IPS-20b (cell line): ENCODE measurements at regions not wholly inside any gene's neighbourhood (a gene's known extent, or its start where the extent isn't known, plus 50 kb on each side); places are given as distances from the start of the nearest gene placed in this dataset.
"Not testable (repeated sequence)": the region's sequence is repeated elsewhere in the genome, so short reads cannot be mapped to it uniquely, and the experiment has no call there.

Source experiments
- H3K27ac ChIP-seq: one replicate; pipeline ENCODE4 v1.5.1; 2013; ENCODE audit warnings: low read length
- H3K27me3 ChIP-seq: 2 replicates; pipeline ENCODE4 v1.6.1; 2013; ENCODE audit warnings: mild to moderate bottlenecking, low read length, inconsistent platforms; ENCODE audit not compliant: insufficient read depth
- H3K36me3 ChIP-seq: 2 replicates; pipeline ENCODE4 v1.6.1; 2013; ENCODE audit warnings: low read depth, mild to moderate bottlenecking, inconsistent platforms, low read length, moderate library complexity; ENCODE audit not compliant: insufficient read depth
- H3K4me1 ChIP-seq: 2 replicates; pipeline ENCODE4 v1.6.1; 2013; ENCODE audit warnings: mild to moderate bottlenecking, control low read depth, inconsistent platforms, low read length, moderate library complexity; ENCODE audit not compliant: insufficient read depth
- H3K4me3 ChIP-seq: 2 replicates; pipeline ENCODE4 v1.5.1; 2013; ENCODE audit warnings: mild to moderate bottlenecking, low read length, inconsistent platforms
- H3K9ac ChIP-seq: 2 replicates; pipeline ENCODE4 v1.6.1; 2013; ENCODE audit warnings: low read depth, mild to moderate bottlenecking, inconsistent platforms, low read length, moderate library complexity
- H3K9me3 ChIP-seq: 2 replicates; pipeline ENCODE4 v1.6.1; 2013; ENCODE audit warnings: mild to moderate bottlenecking, low read depth, low read length, inconsistent platforms; ENCODE audit not compliant: insufficient read depth

DNA sequence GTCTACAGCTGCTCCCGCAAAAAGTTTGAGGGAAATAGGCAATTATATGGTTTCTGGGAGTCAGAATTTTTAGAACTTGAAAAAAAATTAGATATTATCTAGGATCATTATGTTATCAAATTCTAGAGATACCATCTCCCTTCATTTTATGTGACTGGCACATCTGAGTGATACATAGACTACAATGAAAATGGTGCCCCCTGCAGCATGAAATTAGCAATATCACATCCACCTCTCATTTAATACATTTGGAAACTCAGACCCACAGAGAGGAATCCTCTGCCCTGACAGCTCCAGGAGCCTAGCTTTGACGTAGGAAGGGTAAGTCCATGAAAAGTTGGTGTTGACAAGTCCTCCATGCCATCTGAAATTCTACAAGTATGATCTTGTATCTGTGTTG, 381.6 kb downstream of the SUCLG1 start:
- H3K9me3 ChIP-seq, result no peaks in the 10 kb centered on the region
- H3K27me3 ChIP-seq, result no peaks in the 10 kb centered on the region
- no peak overlapping the region for H3K4me3 ChIP-seq
- H3K36me3 ChIP-seq, result no peaks in the 10 kb centered on the region
- no peaks in the 10 kb centered on the region for H3K4me1 ChIP-seq
- H3K27ac ChIP-seq, result no peak overlapping the region
- H3K9ac ChIP-seq, result no peak overlapping the region

DNA sequence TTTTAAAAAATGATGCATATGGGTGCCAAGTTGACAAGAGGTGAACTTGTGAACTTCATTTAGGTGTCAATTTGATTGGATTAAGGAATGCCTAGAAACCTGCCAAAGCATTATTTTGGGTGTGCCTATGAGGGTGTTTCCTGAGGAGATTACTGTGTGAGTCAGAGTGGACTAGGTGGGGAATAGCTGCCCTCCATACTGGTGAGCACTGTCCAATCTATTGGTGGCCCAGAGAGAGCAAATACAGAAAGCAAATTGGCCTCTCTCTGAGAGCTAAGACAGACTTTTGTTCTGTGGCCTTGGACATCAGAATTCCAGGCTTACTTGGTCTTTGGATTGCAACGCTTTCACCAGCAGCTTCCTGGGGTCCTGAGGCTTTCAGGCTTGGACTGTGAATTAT, 388.0 kb downstream of the SUCLG1 start:
- Histone ChIP-seq H3K9ac (no peak overlapping the region), H3K27me3 (no peaks in the 10 kb centered on the region), H3K36me3 (no peaks in the 10 kb centered on the region), H3K27ac (no peak overlapping the region), H3K4me3 (no peak overlapping the region), H3K4me1 (no peaks in the 10 kb centered on the region), H3K9me3 (no peaks in the 10 kb centered on the region)

DNA sequence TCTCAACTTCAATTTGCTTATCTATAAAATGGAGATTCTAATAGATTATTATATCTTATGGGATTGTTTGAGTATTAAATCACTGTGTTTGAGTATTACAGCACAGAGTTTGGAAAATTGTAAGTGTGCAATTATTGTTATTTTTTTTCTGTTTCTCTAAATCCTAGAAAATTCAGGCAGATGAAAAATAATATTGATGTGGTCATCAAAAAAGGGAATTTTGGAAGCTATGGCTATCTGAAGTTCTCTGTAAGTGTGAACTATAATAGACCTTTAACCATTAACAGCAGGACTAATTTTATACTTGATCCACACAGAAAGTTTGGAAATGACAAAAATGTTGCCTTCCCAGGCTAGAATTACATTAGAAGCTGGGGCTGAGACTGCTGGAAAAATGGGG, 393.2 kb downstream of the SUCLG1 start:
- Histone ChIP-seq H3K4me1 (no peaks in the 10 kb centered on the region), H3K27me3 (no peaks in the 10 kb centered on the region), H3K27ac (no peak overlapping the region), H3K9ac (no peak overlapping the region), H3K9me3 (no peaks in the 10 kb centered on the region), H3K36me3 (no peaks in the 10 kb centered on the region), H3K4me3 (no peak overlapping the region)

- H3K27me3 ChIP-seq, result no peaks in the 10 kb centered on the region
- no peak overlapping the region for H3K27ac ChIP-seq
- H3K36me3 ChIP-seq, result no peaks in the 10 kb centered on the region
- H3K9ac ChIP-seq, result no peak overlapping the region
- H3K9me3 ChIP-seq, result no peaks in the 10 kb centered on the region
- H3K4me3 ChIP-seq, result no peak overlapping the region
- no peaks in the 10 kb centered on the region for H3K4me1 ChIP-seq
Measured at GRCh38 chr2:84057917-84058560, 401.0 kb downstream of the SUCLG1 start.

GRCh38 chr2:84055816-84056215, 403.3 kb downstream of the SUCLG1 start:
- Histone ChIP-seq H3K27ac (no peak overlapping the region), H3K9me3 (no peaks in the 10 kb centered on the region), H3K4me1 (no peaks in the 10 kb centered on the region), H3K36me3 (no peaks in the 10 kb centered on the region), H3K9ac (no peak overlapping the region), H3K27me3 (no peaks in the 10 kb centered on the region), H3K4me3 (no peak overlapping the region)

DNA sequence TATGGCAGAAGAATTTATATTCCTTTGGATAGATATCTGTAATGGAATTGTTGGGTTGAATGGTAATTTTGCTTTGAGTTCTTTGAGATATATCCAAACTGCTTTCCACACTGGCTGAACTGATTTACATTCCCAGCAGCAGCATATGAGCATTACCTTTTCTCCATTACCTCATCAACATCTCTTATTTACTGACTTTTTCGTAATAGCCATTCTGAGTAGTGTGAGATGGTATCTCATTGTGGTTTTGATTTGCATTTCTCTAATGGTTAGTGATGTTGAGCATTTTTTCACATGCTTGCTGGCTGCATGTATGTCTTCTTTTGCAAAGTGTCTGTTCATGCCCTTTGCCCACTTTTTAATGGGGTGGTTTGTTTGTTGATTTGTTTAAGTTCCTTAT, 404.5 kb downstream of the SUCLG1 start:
- not testable (repeated sequence) for H3K27me3 ChIP-seq, H3K4me3 ChIP-seq, H3K9me3 ChIP-seq, H3K4me1 ChIP-seq, H3K9ac ChIP-seq, H3K36me3 ChIP-seq, H3K27ac ChIP-seq

- Histone ChIP-seq H3K27ac (no peak overlapping the region), H3K36me3 (no peaks in the 10 kb centered on the region), H3K9ac (no peak overlapping the region), H3K4me3 (no peak overlapping the region), H3K27me3 (no peaks in the 10 kb centered on the region), H3K9me3 (no peaks in the 10 kb centered on the region), H3K4me1 (no peaks in the 10 kb centered on the region)
Measured at GRCh38 chr2:84052913-84053312, 406.2 kb downstream of the SUCLG1 start.

DNA sequence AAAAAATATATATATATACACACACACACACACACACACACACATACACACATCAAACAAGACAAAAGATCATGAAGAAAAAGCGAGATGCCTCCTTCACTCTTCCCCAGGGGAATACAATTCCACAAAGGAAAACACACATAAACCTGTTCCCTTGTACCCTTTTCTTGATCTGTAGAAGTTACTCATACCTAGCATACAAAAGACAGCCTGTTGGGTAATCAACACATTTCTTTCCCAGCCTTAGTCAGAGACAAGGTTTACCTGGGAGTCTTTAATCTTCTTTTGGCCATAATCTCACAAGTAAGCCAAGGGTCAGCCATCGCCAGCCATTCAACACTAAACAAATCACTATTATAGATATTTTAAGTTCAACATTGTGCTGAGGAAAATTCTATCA, 407.0 kb downstream of the SUCLG1 start:
- Histone ChIP-seq H3K36me3 (no peaks in the 10 kb centered on the region), H3K27ac (no peak overlapping the region), H3K27me3 (no peaks in the 10 kb centered on the region), H3K9me3 (no peaks in the 10 kb centered on the region), H3K4me3 (no peak overlapping the region), H3K4me1 (no peaks in the 10 kb centered on the region), H3K9ac (no peak overlapping the region)

GRCh38 chr2:84048964-84049363, 410.1 kb downstream of the SUCLG1 start:
- no peak overlapping the region for H3K27ac ChIP-seq
- no peaks in the 10 kb centered on the region for H3K9me3 ChIP-seq
- no peaks in the 10 kb centered on the region for H3K27me3 ChIP-seq
- no peaks in the 10 kb centered on the region for H3K4me1 ChIP-seq
- H3K36me3 ChIP-seq, result no peaks in the 10 kb centered on the region
- H3K4me3 ChIP-seq, result no peak overlapping the region
- no peak overlapping the region for H3K9ac ChIP-seq

GRCh38 chr2:84041506-84041905, 417.6 kb downstream of the SUCLG1 start:
- Histone ChIP-seq H3K36me3 (no peaks in the 10 kb centered on the region), H3K9ac (no peak overlapping the region), H3K27ac (no peak overlapping the region), H3K27me3 (no peaks in the 10 kb centered on the region), H3K4me1 (no peaks in the 10 kb centered on the region), H3K9me3 (no peaks in the 10 kb centered on the region), H3K4me3 (no peak overlapping the region)

- Histone ChIP-seq H3K4me1 (no peaks in the 10 kb centered on the region), H3K27ac (no peak overlapping the region), H3K9me3 (no peaks in the 10 kb centered on the region), H3K9ac (no peak overlapping the region), H3K36me3 (no peaks in the 10 kb centered on the region), H3K4me3 (no peak overlapping the region), H3K27me3 (no peaks in the 10 kb centered on the region)
Measured at GRCh38 chr2:84040281-84040680, 418.8 kb downstream of the SUCLG1 start.

DNA sequence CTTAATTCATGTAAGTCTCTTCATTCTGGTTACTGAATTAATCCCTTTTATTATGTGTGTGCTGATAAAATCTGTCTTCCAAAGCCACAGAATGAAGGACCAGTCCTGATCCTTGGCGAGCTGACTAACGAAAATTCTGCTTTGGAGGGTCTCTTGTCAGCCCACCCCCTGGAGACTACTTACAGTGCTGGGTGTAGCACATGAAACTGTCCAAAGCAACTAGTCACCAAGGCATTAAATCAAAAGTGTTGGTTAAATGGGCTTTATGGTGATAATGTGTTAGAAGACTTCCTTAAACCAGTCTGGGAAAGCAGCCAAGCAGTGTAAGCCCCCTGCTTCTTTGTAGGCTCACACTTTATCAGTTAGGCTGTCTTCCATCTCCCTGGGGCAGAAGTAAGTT, 420.2 kb downstream of the SUCLG1 start:
- Histone ChIP-seq H3K36me3 (no peaks in the 10 kb centered on the region), H3K4me3 (no peak overlapping the region), H3K9ac (no peak overlapping the region), H3K4me1 (no peaks in the 10 kb centered on the region), H3K27ac (no peak overlapping the region), H3K27me3 (no peaks in the 10 kb centered on the region), H3K9me3 (no peaks in the 10 kb centered on the region)
